ENCODE measurements at regions not wholly inside any gene's neighbourhood (a gene's known extent, or its start where the extent isn't known, plus 50 kb on each side); places are given as distances from the start of the nearest gene placed in this dataset.
"Not testable (repeated sequence)": the region's sequence is repeated elsewhere in the genome, so short reads cannot be mapped to it uniquely, and the experiment has no call there.

- H3K79me2 ChIP-seq (ENCODE audit: control insufficient read depth, insufficient read depth, low read length); H3K27me3 Mint-ChIP-seq; H3K27me3 ChIP-seq (replicated peaks in 1 of 4; ENCODE audit: control extremely low read depth in 1 of 4, control insufficient read depth in 3 of 4, insufficient read depth in 4 of 4, low read length in 3 of 4); H3K9ac ChIP-seq (ENCODE audit: low read length); H3K27ac Mint-ChIP-seq; H3K9me3 ChIP-seq (ENCODE audit: control extremely low read depth in 1 of 3, control insufficient read depth in 2 of 3, insufficient read depth in 1 of 3, low read length in 2 of 3); H3K4me1 Mint-ChIP-seq; H4K20me1 ChIP-seq (ENCODE audit: control insufficient read depth, insufficient read depth, low read length, poor library complexity, severe bottlenecking); CTCF ChIA-PET; ATAC-seq (ENCODE audit: low read depth); DNase-seq; POLR2A ChIA-PET; H3K4me1 ChIP-seq (ENCODE audit: control insufficient read depth in 2 of 2, insufficient read depth in 2 of 2, low read length in 2 of 2); H3K9me3 Mint-ChIP-seq (ENCODE audit: insufficient read depth); H3K36me3 ChIP-seq (replicated peaks in 1 of 2; ENCODE audit: control extremely low read depth in 1 of 2, control insufficient read depth in 1 of 2, extremely low read depth in 1 of 2, insufficient read depth in 2 of 2, low read length in 1 of 2); H3K4me3 ChIP-seq (ENCODE audit: control extremely low read depth in 1 of 5, extremely low read depth in 1 of 5, insufficient read depth in 1 of 5, low read depth in 2 of 5, low read length in 4 of 5); H3K4me3 Mint-ChIP-seq; H3K27ac ChIP-seq (ENCODE audit: low read length in 2 of 2); H2AFZ ChIP-seq (ENCODE audit: insufficient read depth, low read depth, low read length, poor library complexity, severe bottlenecking); intact Hi-C loops (cut with micrococcal nuclease); H3K4me2 ChIP-seq (replicated peaks; ENCODE audit: low read depth, low read length, poor library complexity, severe bottlenecking): not testable (repeated sequence)
- no CpG with 5 or more reads among the region's 4 CpGs for WGBS (ENCODE audit: insufficient coverage)
Measured at GRCh38 chr1:146883190-146883589, 54.9 kb upstream of the NBPF12 start.

DNA sequence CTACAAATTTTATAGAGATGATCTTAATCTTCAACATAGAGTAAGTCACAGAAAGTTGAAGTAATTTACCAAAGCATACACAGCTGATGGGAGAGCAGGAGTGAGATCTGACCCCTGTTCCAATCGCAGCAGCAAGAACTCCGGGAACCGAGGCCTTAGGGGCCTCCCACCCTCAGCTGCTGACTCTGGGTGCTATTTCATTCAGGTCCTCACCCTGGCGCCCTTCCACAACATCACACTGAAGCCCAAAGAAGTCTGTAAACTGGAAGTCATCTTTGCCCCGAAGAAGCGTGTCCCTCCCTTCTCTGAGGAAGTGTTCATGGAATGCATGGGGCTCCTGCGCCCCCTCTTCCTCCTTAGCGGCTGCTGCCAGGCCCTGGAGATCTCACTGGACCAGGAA, 57.0 kb upstream of the NBPF12 start:
- WGBS (ENCODE audit: insufficient coverage), result no CpG with 5 or more reads among the region's 8 CpGs
- ATAC-seq (ENCODE audit: low read depth); intact Hi-C loops (cut with micrococcal nuclease); H3K27ac Mint-ChIP-seq; H3K4me3 Mint-ChIP-seq; DNase-seq; H3K27ac ChIP-seq (ENCODE audit: low read length in 2 of 2); H4K20me1 ChIP-seq (ENCODE audit: control insufficient read depth, insufficient read depth, low read length, poor library complexity, severe bottlenecking); H3K36me3 ChIP-seq (replicated peaks in 1 of 2; ENCODE audit: control extremely low read depth in 1 of 2, control insufficient read depth in 1 of 2, extremely low read depth in 1 of 2, insufficient read depth in 2 of 2, low read length in 1 of 2); H3K9ac ChIP-seq (ENCODE audit: low read length); H3K4me1 ChIP-seq (ENCODE audit: control insufficient read depth in 2 of 2, insufficient read depth in 2 of 2, low read length in 2 of 2); H3K4me3 ChIP-seq (ENCODE audit: control extremely low read depth in 1 of 5, extremely low read depth in 1 of 5, insufficient read depth in 1 of 5, low read depth in 2 of 5, low read length in 4 of 5); H3K4me1 Mint-ChIP-seq; H2AFZ ChIP-seq (ENCODE audit: insufficient read depth, low read depth, low read length, poor library complexity, severe bottlenecking); H3K9me3 ChIP-seq (ENCODE audit: control extremely low read depth in 1 of 3, control insufficient read depth in 2 of 3, insufficient read depth in 1 of 3, low read length in 2 of 3); H3K79me2 ChIP-seq (ENCODE audit: control insufficient read depth, insufficient read depth, low read length); POLR2A ChIA-PET; H3K27me3 ChIP-seq (replicated peaks in 1 of 4; ENCODE audit: control extremely low read depth in 1 of 4, control insufficient read depth in 3 of 4, insufficient read depth in 4 of 4, low read length in 3 of 4); H3K27me3 Mint-ChIP-seq; CTCF ChIA-PET; H3K4me2 ChIP-seq (replicated peaks; ENCODE audit: low read depth, low read length, poor library complexity, severe bottlenecking); H3K9me3 Mint-ChIP-seq (ENCODE audit: insufficient read depth): not testable (repeated sequence)

DNA sequence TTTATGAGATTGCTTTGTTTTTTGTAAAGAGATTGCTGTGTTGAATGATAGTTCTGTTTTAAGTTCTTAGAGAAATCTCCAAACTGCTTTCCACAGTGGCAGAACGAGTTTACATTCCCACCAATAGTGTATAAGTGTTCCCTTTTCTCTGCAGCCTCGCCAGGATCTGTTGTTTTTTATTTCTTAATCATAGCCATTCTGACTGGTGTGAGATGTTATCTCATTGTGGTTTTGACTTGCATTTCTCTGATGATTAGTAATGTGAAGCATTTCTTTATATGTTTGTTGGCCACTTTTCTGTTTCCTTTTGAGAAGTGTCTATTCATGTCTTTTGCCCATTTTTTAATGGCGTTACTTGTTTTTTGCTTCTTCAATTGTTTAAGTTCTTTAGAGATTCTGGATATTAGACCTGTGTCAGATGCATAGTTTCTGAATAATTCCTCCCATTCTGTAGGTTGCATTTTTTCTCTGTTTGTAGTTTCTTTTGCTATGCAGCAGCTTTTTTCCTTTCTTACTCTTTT, 74.3 kb upstream of the NBPF12 start:
- H2AFZ ChIP-seq (ENCODE audit: insufficient read depth, low read depth, low read length, poor library complexity, severe bottlenecking); ATAC-seq (ENCODE audit: low read depth); H3K4me1 ChIP-seq (ENCODE audit: control insufficient read depth in 2 of 2, insufficient read depth in 2 of 2, low read length in 2 of 2); H3K27ac Mint-ChIP-seq; H3K27ac ChIP-seq (ENCODE audit: low read length in 2 of 2); H3K36me3 ChIP-seq (replicated peaks in 1 of 2; ENCODE audit: control extremely low read depth in 1 of 2, control insufficient read depth in 1 of 2, extremely low read depth in 1 of 2, insufficient read depth in 2 of 2, low read length in 1 of 2); DNase-seq; H3K9ac ChIP-seq (ENCODE audit: low read length); H3K79me2 ChIP-seq (ENCODE audit: control insufficient read depth, insufficient read depth, low read length); H3K9me3 Mint-ChIP-seq (ENCODE audit: insufficient read depth); intact Hi-C loops (cut with micrococcal nuclease); H3K27me3 Mint-ChIP-seq; H3K4me3 ChIP-seq (ENCODE audit: control extremely low read depth in 1 of 5, extremely low read depth in 1 of 5, insufficient read depth in 1 of 5, low read depth in 2 of 5, low read length in 4 of 5); H3K4me3 Mint-ChIP-seq; H3K4me2 ChIP-seq (replicated peaks; ENCODE audit: low read depth, low read length, poor library complexity, severe bottlenecking); H4K20me1 ChIP-seq (ENCODE audit: control insufficient read depth, insufficient read depth, low read length, poor library complexity, severe bottlenecking); H3K4me1 Mint-ChIP-seq; CTCF ChIA-PET; H3K9me3 ChIP-seq (ENCODE audit: control extremely low read depth in 1 of 3, control insufficient read depth in 2 of 3, insufficient read depth in 1 of 3, low read length in 2 of 3); H3K27me3 ChIP-seq (replicated peaks in 1 of 4; ENCODE audit: control extremely low read depth in 1 of 4, control insufficient read depth in 3 of 4, insufficient read depth in 4 of 4, low read length in 3 of 4); POLR2A ChIA-PET: not testable (repeated sequence)
- no CpG with 5 or more reads among the region's 3 CpGs for WGBS (ENCODE audit: insufficient coverage)

DNA sequence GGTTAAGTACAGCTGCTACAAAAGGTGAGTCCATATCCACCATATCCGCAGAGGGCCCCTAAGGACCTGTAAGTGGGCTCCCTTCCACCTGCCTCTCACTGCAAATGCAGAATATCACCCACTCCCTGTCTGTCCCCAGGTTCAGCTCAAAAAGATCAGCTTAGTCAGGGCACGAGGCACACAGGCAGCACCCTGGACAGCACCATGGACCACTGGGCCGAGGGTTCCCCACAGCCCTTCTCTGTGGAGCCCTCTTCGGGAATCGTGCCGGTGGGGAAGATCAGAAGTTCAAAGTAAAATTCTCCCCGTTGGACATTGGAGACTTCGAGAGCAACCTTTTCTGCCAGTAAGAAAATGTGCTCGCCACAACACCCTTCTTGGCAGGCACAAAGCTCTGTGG, 85.0 kb upstream of the NBPF12 start:
- not testable (repeated sequence) for H3K4me3 Mint-ChIP-seq; DNase-seq; ATAC-seq (ENCODE audit: low read depth)

More for the DNA sequence above, 85.0 kb upstream of the NBPF12 start:
- H3K4me1 Mint-ChIP-seq; H3K27me3 Mint-ChIP-seq; intact Hi-C loops (cut with micrococcal nuclease); H3K4me3 ChIP-seq (ENCODE audit: control extremely low read depth in 1 of 5, extremely low read depth in 1 of 5, insufficient read depth in 1 of 5, low read depth in 2 of 5, low read length in 4 of 5); H3K27ac ChIP-seq (ENCODE audit: low read length in 2 of 2); H3K4me1 ChIP-seq (ENCODE audit: control insufficient read depth in 2 of 2, insufficient read depth in 2 of 2, low read length in 2 of 2); H3K36me3 ChIP-seq (replicated peaks in 1 of 2; ENCODE audit: control extremely low read depth in 1 of 2, control insufficient read depth in 1 of 2, extremely low read depth in 1 of 2, insufficient read depth in 2 of 2, low read length in 1 of 2); H3K27ac Mint-ChIP-seq; H3K79me2 ChIP-seq (ENCODE audit: control insufficient read depth, insufficient read depth, low read length); H3K4me2 ChIP-seq (replicated peaks; ENCODE audit: low read depth, low read length, poor library complexity, severe bottlenecking); H3K9me3 Mint-ChIP-seq (ENCODE audit: insufficient read depth); POLR2A ChIA-PET; H2AFZ ChIP-seq (ENCODE audit: insufficient read depth, low read depth, low read length, poor library complexity, severe bottlenecking); H3K9me3 ChIP-seq (ENCODE audit: control extremely low read depth in 1 of 3, control insufficient read depth in 2 of 3, insufficient read depth in 1 of 3, low read length in 2 of 3); H4K20me1 ChIP-seq (ENCODE audit: control insufficient read depth, insufficient read depth, low read length, poor library complexity, severe bottlenecking); H3K27me3 ChIP-seq (replicated peaks in 1 of 4; ENCODE audit: control extremely low read depth in 1 of 4, control insufficient read depth in 3 of 4, insufficient read depth in 4 of 4, low read length in 3 of 4); H3K9ac ChIP-seq (ENCODE audit: low read length); CTCF ChIA-PET: not testable (repeated sequence)
- WGBS (ENCODE audit: insufficient coverage), result 55% methylated on average over 2 of the region's 9 CpGs

All from B cell (primary cell).